ENCODE measurements at regions not wholly inside any gene's neighbourhood (a gene's known extent, or its start where the extent isn't known, plus 50 kb on each side); places are given as distances from the start of the nearest gene placed in this dataset.

- DNase-seq: no peak
Measured at GRCh38 chr10:111837086-111837485, 346.5 kb downstream of the GPAM start.

GRCh38 chr10:111837985-111838384 lies 345.6 kb downstream of the GPAM start:
- DNase-seq: no peak

DNA sequence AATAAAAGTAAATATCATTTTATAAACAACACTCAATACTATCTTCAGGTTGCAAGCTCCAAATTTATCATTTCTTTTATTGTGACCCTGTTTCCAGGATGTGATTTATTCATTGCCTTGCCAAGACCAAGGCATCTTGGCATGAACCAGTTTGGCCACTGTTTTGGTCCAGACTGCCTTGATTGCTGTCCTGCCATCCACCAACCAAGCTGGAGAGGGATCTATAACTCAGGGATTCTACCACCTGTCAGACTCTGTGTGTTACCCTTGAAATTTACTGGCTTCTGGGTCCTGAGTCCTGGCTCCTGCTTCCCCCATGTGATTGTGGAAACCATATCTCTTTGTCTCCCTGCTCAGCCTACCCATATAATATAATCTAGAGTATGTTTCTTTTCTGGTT lies 343.0 kb downstream of the GPAM start:
- no peak for DNase-seq

- no peak for DNase-seq
Measured at GRCh38 chr10:111852801-111853200, 330.8 kb downstream of the GPAM start.

DNA sequence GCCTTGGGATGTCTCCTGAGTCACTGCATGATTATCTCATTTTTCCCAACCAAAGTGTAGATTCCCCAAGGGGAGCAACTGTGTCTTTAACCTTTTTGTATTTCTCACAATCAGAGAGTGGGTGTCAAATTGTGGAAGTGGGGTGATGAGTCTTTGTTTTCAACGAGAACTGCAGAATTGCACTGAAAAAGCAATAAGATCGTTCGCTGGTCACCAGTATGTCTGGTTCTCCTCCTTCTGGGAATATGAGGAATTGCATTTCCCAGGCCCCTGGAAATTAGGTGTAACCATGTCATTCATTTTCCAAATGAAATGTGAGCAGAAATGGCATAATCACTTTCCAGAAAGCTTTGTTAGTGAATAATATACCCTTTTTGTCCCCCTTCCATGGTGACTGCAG lies 326.9 kb downstream of the GPAM start:
- DNase-seq: no peak

GRCh38 chr10:111865550-111865949 lies 318.0 kb downstream of the GPAM start:
- DNase-seq: no peak

GRCh38 chr10:111871458-111871857 lies 312.1 kb downstream of the GPAM start:
- DNase-seq: no peak

DNA sequence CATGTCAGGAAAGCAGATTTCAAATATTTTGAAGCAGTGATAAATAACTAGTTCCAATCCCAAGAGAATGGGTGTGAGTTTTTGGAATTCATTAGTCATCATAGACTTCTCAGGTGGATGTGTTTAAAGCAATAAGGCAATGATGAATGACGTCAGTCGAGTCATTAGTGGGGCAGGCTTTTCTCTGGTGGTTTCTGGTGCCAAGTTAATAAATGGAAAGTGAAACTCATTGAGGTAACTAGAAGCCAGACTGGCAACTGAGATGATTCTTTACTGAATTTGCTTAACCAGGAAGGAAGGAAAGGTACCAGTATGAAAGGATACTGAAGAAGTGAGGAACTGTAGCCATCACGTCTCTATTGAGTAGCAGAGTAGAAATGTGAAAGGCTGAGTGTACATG lies 311.0 kb downstream of the GPAM start:
- no peak for DNase-seq

- DNase-seq: no peak
Measured at GRCh38 chr10:111873041-111873440, 310.5 kb downstream of the GPAM start.

DNA sequence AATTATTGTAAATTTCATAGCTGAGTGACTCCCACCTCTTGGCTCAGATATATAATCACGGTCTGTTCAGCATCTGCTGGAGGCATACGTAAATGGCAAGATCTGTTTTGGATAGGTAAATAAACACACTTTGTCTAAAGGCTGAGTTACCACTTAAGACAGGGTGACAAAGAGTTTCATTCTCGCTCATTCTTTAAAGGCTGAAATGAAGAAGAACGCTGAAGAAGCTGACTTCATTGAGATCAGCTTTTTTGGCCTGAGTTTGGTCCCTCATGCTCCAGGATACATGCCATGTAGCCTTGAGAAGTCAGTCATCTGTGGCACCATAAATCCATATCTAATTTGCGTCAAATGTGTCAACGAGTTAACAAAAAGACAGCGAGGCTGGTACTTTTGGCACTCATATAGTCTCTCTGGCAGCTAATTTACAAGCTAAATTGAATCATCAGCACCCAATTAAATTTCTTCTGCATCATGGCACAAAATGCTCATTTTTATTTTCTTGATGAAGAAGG lies 309.9 kb downstream of the GPAM start:
- DNase-seq: no peak

GRCh38 chr10:111874576-111874975 lies 309.0 kb downstream of the GPAM start:
- DNase-seq: no peak

DNA sequence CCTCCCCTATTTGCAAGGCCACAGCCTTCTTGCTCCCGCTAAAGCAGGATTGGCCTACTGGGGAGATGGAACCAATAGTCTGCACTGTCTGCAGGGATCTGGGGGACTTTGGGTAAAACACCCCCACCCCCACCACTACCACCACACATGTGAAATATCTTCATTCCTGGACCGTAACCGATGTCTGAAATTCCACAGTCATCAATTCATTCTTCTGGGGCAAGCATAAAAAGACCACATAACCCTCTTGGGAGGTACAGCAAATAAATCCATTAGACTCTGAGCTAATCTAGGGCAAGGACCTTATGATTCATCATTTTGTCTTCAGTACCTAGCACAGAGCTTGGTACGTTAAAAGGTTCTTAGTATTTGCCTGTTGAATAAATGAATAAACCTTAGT lies 307.8 kb downstream of the GPAM start:
- no peak for DNase-seq

DNA sequence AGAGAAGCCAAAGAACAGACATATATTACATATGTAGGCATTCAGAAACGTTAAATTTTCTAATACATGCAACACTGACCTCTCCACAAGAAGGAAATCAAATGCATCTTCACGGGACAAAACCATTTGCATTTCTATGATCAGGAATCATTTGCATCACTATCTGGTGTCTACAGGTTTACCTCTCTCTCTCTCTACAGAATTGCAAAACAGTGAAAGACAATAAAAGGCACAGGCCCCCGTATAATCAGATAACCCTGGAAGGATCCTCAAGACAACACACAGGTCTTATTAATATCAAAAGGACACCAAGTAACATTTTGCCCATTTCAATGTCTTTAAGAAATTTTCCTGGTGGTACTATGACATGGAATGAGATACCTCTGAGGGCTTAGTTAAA lies 306.3 kb downstream of the GPAM start:
- no peak for DNase-seq

DNA sequence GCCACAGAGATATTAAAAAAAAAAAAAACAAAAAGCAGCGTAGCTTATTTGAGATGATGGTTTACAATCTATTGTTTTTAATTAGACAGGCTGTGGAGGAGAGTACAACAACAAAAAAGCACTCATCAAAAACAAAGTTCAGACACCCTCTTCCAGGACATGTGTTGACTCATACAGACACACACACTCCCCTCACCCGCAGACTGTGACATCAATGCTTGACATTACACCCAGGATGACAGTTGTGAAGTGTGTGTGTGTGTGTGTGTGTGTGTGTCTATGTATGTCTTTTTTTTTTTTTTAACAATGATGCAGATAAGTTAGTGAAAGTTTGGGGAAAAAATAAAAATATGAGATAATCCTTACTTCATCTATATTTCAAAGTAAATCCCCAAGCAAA lies 303.6 kb downstream of the GPAM start:
- DNase-seq: no peak

DNA sequence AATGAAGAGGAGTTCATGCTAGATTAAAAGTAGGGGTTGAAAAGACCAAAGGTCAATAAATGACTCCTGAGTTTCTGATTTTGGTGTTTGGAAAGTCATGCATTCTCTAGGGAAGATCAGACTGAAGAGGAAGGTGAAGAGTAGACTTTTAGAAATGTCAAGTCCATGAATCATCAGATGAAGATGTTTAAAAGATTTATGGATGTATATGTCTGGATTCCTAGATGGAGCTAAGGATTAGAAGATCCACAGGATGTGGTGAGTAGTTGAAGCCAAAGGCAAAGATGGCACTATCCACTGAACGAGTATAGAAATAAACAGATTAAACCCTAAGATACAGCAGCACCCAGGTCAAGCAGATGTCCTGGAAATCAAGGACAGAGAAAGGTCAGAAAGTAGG lies 298.5 kb downstream of the GPAM start:
- DNase-seq: no peak

- DNase-seq: no peak
Measured at GRCh38 chr10:111885919-111886318, 297.6 kb downstream of the GPAM start.

GRCh38 chr10:111887266-111887665 lies 296.3 kb downstream of the GPAM start:
- no peak for DNase-seq

DNA sequence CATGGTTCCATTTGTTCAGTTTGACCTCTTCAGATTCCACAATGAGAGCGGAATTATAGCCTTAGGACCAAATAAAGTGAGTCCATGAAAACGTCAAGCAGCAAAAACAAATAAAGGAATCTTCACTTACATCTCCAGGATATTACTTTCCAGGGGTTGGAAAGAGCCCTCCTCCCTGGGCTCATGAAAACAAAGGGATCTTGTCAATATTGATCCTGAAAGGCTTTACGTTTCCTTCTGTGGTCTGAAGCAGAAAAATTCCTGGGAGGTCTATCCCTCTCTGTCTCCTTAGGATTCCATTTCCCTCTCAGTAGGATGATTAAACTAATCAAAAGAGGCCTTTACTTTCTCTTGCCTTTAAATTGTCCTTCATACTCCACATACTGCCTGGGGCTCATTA lies 293.5 kb downstream of the GPAM start:
- no peak for DNase-seq

DNA sequence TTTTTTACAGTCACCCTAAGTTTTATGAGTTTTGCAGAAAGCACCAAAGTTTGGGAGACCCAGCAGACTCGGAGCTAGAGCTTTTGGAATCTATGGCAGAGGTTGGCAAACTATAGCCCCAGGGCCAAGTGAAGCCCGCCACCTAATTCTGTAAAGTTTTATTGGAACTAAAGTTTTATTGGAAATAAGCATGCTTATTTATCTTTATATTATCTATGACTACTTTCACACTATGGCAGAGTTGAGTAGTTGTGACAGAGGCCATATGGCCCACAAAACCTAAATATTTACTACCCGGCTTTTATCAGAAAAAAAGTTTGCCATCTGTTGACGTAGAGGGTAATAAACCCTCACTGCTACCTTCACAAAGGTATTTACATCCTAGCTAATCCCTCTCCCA lies 267.6 kb downstream of the GPAM start:
- DNase-seq: no peak

DNA sequence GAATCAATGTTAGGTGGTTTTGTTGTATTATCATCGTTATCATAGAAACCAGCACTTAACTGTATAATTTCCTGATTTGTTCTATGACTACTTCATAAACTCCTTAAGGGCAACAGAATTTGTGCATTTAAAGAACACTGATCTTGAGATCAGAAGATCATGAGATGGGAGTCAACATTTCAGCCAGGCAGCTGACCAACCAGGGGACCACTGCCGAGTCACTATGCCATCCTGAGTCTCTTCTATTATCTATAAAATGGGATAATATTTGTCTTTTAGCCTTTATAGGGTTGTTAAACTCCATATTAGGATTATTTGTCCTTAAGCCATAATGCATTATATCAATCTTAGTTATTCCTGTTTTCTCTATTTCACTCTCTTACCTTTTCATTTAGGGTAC lies 261.7 kb downstream of the GPAM start:
- no peak for DNase-seq

- DNase-seq: no peak
Measured at GRCh38 chr10:111923032-111923431, 260.5 kb downstream of the GPAM start.

- no peak for DNase-seq
Measured at GRCh38 chr10:111926286-111926685, 257.3 kb downstream of the GPAM start.

GRCh38 chr10:111933937-111934336 lies 249.6 kb downstream of the GPAM start:
- DNase-seq: no peak

- DNase-seq: no peak
Measured at GRCh38 chr10:111934931-111935330, 248.6 kb downstream of the GPAM start.

GRCh38 chr10:111936143-111936542 lies 247.4 kb downstream of the GPAM start:
- no peak for DNase-seq

GRCh38 chr10:111944331-111944730 lies 239.2 kb downstream of the GPAM start:
- no peak for DNase-seq

All from KG1 (cell line).